SK-N-MC (cell line): ENCODE measurements at regions not wholly inside any gene's neighbourhood (a gene's known extent, or its start where the extent isn't known, plus 50 kb on each side); places are given as distances from the start of the nearest gene placed in this dataset.

Experiments used
- EZH2 ChIP-seq: fragments of 200-600 bp; sonication (generic); IDR thresholded peaks from one replicate; pipeline ENCODE4 v1.6.1; 2017; ENCODE audit warnings: antibody characterized with exemption
- FOXP2 ChIP-seq: optimal IDR thresholded peaks from 2 replicates; pipeline ENCODE3; 2011; ENCODE audit warnings: mild to moderate bottlenecking, moderate library complexity; ENCODE audit not compliant: insufficient read depth; ENCODE audit errors: extremely low read length, control extremely low read depth
- POLR2AphosphoS5 ChIP-seq: IDR thresholded peaks from 2 replicates; pipeline ENCODE4 v1.6.1; 2012; ENCODE audit warnings: mild to moderate bottlenecking, low read depth, low read length, borderline replicate concordance

GRCh38 chr1:184153731-184154130 lies 102.2 kb downstream of the TSEN15 start:
- TF ChIP-seq POLR2AphosphoS5, result no peak
- TF ChIP-seq EZH2, result no peak
- TF ChIP-seq FOXP2, result no peak
